ENCODE measurements at regions not wholly inside any gene's neighbourhood (a gene's known extent, or its start where the extent isn't known, plus 50 kb on each side); places are given as distances from the start of the nearest gene placed in this dataset.

- H3K4me3 Mint-ChIP-seq: no peak overlapping the region
- H3K4me1 Mint-ChIP-seq: peaks cover 17% of the 10 kb centered on the region
- no peak overlapping the region for H3K27ac Mint-ChIP-seq
- TF ChIP-seq CTCF (IDR thresholded peaks at IDR 0.05; ENCODE audit: unreplicated experiment in 3 of 3): no peak
- peaks cover 17% of the 10 kb centered on the region for H3K27me3 Mint-ChIP-seq (ENCODE audit: low read depth)
- no peaks in the 10 kb centered on the region for H3K36me3 Mint-ChIP-seq (ENCODE audit: low read depth)
- peaks cover 8% of the 10 kb centered on the region for H3K9me3 Mint-ChIP-seq
These were observed 384.6 kb upstream of the ADARB2 start for GRCh38 chr10:2121929-2122328.

GRCh38 chr10:2121315-2121714 is 384.0 kb upstream of the ADARB2 start:
- H3K36me3 Mint-ChIP-seq (ENCODE audit: low read depth): no peaks in the 10 kb centered on the region
- TF ChIP-seq CTCF (IDR thresholded peaks at IDR 0.05; ENCODE audit: unreplicated experiment in 3 of 3): no peak
- peaks cover 17% of the 10 kb centered on the region for H3K4me1 Mint-ChIP-seq
- H3K4me3 Mint-ChIP-seq: no peak overlapping the region
- H3K9me3 Mint-ChIP-seq: peaks cover 8% of the 10 kb centered on the region
- no peak overlapping the region for H3K27ac Mint-ChIP-seq
- H3K27me3 Mint-ChIP-seq (ENCODE audit: low read depth): peaks cover 17% of the 10 kb centered on the region

GRCh38 chr10:2120746-2121145 is 383.4 kb upstream of the ADARB2 start:
- no peak overlapping the region for H3K4me3 Mint-ChIP-seq
- H3K9me3 Mint-ChIP-seq: peaks cover 8% of the 10 kb centered on the region
- H3K36me3 Mint-ChIP-seq (ENCODE audit: low read depth): no peaks in the 10 kb centered on the region
- TF ChIP-seq CTCF (IDR thresholded peaks at IDR 0.05; ENCODE audit: unreplicated experiment in 3 of 3): no peak
- H3K27me3 Mint-ChIP-seq (ENCODE audit: low read depth): peaks cover 17% of the 10 kb centered on the region
- no peak overlapping the region for H3K27ac Mint-ChIP-seq
- H3K4me1 Mint-ChIP-seq: peaks cover 17% of the 10 kb centered on the region

GRCh38 chr10:2119316-2119715 is 382.0 kb upstream of the ADARB2 start:
- no peak for TF ChIP-seq CTCF (IDR thresholded peaks at IDR 0.05; ENCODE audit: unreplicated experiment in 3 of 3)
- Mint-ChIP-seq H3K9me3 (peaks cover 8% of the 10 kb centered on the region), H3K27ac (no peak overlapping the region), H3K4me1 (peaks cover 17% of the 10 kb centered on the region), H3K27me3 (ENCODE audit: low read depth) (peaks cover 16% of the 10 kb centered on the region), H3K4me3 (no peak overlapping the region), H3K36me3 (ENCODE audit: low read depth) (no peaks in the 10 kb centered on the region)

GRCh38 chr10:2118201-2118600 is 380.9 kb upstream of the ADARB2 start:
- peaks cover 17% of the 10 kb centered on the region for H3K4me1 Mint-ChIP-seq
- H3K27me3 Mint-ChIP-seq (ENCODE audit: low read depth): peaks cover 14% of the 10 kb centered on the region
- peaks cover 8% of the 10 kb centered on the region for H3K9me3 Mint-ChIP-seq
- H3K27ac Mint-ChIP-seq: no peak overlapping the region
- H3K4me3 Mint-ChIP-seq: no peak overlapping the region
- H3K36me3 Mint-ChIP-seq (ENCODE audit: low read depth): no peaks in the 10 kb centered on the region
- TF ChIP-seq CTCF (IDR thresholded peaks at IDR 0.05; ENCODE audit: unreplicated experiment in 3 of 3): no peak

- H3K4me3 Mint-ChIP-seq: no peak overlapping the region
- no peaks in the 10 kb centered on the region for H3K36me3 Mint-ChIP-seq (ENCODE audit: low read depth)
- H3K4me1 Mint-ChIP-seq: peaks cover 14% of the 10 kb centered on the region
- H3K27ac Mint-ChIP-seq: no peak overlapping the region
- peaks cover 8% of the 10 kb centered on the region for H3K9me3 Mint-ChIP-seq
- TF ChIP-seq CTCF (IDR thresholded peaks at IDR 0.05; ENCODE audit: unreplicated experiment in 3 of 3): no peak
- H3K27me3 Mint-ChIP-seq (ENCODE audit: low read depth): peaks cover 14% of the 10 kb centered on the region
These were observed 380.3 kb upstream of the ADARB2 start for GRCh38 chr10:2117641-2118040.

All from nephron (organoid).